Activated CD4-positive, alpha-beta T cell treated with anti-CD3 and anti-CD28 coated beads for 4 hours (primary cell): ENCODE measurements at regions not wholly inside any gene's neighbourhood (a gene's known extent, or its start where the extent isn't known, plus 50 kb on each side); places are given as distances from the start of the nearest gene placed in this dataset.

Experiments
- DNase-seq, 2 donors: peaks; one replicate each; pipeline ENCODE4 v3.0.0-alpha.2; 2020

- DNase-seq = no peak
These were observed 198.0 kb downstream of the SIM1 start for GRCh38 chr6:100266494-100267401.

DNA sequence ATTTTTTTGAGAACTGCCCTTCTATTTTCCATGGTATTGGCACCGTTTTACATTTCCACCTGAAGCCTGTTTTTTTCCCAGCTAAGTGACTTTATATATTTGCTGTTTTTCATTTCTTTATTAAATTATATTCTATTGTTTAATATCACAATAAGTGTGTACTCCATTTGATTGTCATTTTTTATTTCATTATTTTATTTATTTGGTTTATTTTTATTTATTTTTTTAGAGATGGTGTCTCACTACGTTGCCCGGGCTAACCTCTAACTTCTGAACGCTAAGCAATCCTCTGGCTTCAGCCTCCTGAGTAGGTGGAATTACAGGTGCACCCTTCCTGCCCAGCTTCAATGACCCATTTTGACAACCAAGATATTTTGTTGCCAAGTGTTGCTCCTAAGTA lies 202.6 kb downstream of the SIM1 start:
- no peak for DNase-seq

DNA sequence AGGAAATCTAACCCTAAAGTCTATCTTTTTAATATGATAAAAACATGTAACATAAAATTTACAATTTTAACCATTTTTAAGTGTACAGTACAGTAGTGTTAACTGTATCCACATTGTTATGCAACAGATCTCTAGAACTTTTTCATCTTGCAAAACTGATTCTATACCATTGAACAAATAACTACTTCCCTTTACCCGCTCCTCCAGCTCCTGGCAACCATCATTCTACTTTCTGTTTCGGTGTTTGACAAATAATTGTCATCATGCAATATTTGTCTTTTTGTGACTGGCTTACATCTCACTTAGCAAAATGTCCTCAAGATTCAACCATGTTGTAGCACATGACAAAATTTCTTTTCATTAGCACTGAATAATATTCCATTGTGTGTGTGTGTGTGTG lies 203.2 kb downstream of the SIM1 start:
- no peak for DNase-seq

GRCh38 chr6:100260584-100260983 lies 204.1 kb downstream of the SIM1 start:
- DNase-seq = no peak

DNA sequence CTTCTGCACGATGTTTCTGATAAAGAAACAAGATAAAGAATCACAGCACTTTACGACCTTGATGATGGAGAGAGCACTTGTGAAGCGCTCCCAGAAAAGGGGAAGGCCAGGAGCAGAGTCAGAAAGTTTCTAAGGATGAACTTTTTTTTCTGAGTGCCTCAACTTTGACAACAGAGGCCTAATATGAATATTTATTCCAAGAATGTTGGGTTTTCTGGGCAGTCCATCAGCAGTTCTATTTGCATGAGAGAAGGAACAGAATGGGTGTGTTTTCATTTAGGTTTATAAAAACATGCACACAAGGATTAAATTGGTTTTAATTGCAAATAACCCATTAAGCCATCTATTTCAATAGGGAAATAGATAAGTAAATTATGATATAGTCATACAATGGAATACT lies 204.9 kb downstream of the SIM1 start:
- no peak for DNase-seq

GRCh38 chr6:100258752-100259151 lies 206.0 kb downstream of the SIM1 start:
- DNase-seq = no peak

DNA sequence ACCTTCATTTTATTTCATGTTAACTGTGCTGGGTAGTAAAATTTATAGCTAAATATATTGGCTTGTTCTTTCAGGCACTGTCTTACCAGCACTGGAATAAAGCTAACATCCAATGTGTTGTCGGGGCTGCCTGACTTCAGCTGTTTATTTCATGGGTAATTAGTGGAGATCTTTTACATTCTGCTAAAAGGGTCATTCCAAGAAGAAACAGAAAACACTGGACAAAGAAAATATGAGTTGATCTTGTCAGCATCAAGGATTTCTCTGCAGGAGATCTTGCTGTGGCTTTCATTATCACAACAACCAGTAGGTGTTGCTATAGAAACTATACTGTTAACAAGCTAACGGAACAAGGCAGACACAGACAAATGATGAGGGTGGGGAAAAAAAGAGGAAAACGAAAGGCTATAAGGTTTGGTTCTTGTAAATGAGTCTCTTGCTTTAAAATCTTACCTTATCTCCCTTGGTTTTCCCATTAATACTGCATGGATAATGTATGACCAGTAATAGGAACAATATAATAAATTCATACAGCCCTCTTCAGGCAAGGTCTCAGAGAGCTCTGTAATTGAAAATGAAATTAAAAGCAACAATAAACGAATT lies 206.8 kb downstream of the SIM1 start:
- no peak for DNase-seq

DNA sequence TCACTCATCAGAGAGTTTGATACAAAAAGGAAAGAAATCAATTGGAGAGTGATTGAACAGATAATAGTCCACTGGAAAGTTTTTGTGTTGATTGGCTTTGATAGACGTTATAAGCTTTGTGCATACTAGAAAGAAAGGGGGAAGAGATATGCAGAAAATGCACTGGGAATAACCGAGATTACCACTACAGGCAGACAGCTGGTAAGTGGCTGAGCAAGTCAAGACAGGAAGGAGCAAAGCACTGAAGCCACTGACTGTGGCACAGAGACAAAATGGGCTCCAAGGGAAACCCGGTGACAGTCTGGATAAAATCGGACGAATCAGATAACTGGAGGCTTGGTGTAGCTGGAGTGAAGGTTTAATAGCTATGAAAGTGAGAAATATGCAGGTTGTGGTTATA lies 209.0 kb downstream of the SIM1 start:
- DNase-seq = no peak

DNA sequence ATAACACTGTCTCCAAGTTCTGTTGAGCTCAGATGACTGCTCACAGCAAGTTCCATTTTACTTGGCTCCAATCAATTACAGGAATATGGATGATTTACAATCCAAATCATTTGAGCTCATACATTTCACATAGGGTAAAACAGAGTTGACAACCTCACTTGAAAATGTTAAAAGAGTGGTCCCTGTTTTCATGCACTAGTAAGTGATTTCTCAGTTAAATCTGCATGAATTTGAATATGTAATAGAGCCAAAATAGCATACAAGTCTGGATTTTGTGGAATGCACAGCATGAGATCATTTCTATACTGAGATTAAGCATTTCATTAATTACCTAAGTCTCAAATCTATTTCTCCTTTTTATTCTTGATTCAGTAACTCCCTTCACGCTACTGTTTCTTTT lies 217.6 kb downstream of the SIM1 start:
- no peak for DNase-seq

DNA sequence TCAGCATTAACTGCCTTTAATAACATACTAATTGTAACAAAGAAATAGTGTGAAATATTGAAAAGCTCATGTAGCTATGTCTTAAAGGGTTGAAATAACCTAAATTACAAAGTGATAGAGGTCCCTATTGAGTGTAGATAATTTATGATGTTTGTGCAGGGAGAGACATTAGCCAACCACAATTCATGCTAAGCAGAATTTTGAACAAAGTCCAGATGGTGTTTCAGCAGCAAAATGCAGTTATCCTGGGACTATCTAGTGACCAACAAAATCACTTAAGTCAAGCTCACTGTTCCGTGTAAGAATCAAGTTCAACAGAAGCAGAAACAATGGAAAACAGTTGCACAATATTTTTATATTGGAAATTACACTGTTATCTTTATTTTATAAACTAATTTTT lies 218.5 kb downstream of the SIM1 start:
- DNase-seq = no peak

- no peak for DNase-seq
These were observed 223.9 kb downstream of the SIM1 start for GRCh38 chr6:100240798-100241197.

DNA sequence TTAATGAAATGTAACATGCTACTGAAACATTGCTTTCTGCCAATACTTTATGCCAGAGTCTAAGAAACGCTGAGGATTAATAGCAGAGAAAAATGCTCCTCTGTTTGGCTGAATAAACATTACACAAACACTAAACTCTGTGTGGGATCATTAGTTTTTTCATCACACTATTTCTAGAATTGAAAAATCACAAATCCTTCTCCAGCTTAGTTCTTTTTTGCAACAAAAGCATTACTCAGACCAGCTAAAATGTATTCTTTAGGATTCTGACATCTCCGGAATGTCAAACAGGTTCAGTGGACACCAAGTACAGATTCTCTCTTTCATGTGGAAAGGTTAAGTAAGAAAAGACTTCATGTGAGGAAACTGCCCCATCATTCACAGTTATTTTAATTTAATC lies 226.9 kb downstream of the SIM1 start:
- no peak for DNase-seq

- DNase-seq = no peak
These were observed 228.3 kb downstream of the SIM1 start for GRCh38 chr6:100236389-100236788.

DNA sequence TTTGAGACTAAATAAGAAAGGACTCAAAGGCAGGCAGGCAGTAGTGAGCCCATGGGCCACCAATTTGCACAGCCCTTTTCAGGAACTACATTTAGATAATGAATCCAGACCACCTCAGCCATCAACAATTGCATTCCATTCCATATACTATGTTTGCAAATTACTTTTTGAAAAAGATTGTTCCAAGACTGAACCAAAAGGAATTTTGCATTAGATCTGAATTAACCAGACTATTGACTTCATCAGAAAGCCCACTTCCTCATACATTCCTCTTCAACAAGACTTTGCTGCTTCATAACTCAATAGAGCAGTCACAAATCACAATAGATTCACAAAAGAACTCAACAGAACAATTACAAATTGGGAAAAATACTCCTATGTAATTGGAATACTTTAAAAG lies 229.1 kb downstream of the SIM1 start:
- DNase-seq = no peak

DNA sequence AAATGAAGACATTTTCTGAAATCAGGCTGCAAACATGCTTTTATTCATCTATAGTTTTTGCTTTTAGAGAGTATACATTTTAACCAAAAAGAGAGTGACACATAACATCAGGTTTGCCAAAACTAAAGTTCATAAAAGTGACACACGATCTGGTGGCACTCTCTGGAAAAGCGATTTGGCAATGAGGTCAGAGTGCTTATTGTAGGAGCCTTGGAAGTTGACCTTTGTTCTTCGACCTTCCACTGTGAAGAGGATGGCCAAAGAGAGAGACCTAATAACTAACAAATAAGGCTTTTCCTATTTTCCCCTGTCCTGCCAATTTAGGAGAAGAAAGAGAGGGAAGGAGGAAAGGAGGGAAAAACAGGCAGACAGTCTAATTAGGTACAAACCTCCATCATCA lies 230.1 kb downstream of the SIM1 start:
- DNase-seq = no peak

- DNase-seq = no peak
These were observed 231.7 kb downstream of the SIM1 start for GRCh38 chr6:100232781-100233573.

DNA sequence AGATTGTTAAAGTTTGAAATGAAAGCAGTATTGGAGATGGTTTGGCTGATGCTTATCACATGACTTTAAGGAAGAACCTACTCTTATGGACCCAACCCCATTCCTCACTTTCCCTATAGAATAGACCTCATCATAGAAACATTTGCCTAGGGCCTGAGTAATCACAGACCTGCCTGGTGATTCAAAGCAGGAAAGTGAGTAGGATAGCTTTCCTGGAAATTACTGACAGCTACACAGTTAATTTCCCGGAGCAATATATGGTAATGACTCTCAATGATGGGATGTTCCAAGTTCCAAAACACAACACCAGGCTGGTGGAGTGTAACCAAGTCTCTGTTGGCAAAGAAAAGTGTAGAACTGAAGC lies 233.8 kb downstream of the SIM1 start:
- DNase-seq = no peak

- DNase-seq = no peak
These were observed 234.4 kb downstream of the SIM1 start for GRCh38 chr6:100230115-100230952.

GRCh38 chr6:100229512-100229911 lies 235.2 kb downstream of the SIM1 start:
- no peak for DNase-seq

DNA sequence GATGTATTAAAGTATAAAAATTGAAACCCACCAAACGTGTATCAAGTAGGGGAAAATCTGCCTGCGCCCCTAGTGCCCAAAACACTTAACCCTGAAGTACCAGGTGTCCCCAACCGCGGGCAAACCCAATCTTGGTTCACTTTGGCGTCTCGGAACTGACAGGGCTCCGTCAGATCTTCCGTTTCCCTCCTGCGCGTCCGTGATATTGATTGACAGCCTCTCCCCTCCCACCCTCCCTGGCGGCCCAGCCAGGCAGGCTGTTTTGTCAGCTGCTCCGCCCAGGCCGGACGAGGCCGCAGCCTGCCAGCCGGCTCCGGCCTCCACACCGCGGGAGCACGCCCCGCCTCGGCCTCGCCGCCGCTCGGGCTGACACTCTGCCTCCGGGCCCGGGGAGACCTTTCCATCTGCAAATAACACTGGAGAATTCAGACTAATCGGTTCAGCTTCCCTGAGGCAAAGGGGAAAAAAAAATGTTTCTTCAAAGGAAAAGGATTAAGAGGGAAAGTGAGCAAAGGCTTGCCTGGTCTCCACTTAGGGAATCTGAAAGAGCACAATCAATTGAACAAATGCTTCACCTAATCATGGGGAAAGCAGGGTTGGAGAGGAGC lies 234.9 kb upstream of the MCHR2 start:
- DNase-seq = peak; percentile 14 to 15

GRCh38 chr6:100228437-100228833 lies 234.4 kb upstream of the MCHR2 start:
- DNase-seq = no peak

DNA sequence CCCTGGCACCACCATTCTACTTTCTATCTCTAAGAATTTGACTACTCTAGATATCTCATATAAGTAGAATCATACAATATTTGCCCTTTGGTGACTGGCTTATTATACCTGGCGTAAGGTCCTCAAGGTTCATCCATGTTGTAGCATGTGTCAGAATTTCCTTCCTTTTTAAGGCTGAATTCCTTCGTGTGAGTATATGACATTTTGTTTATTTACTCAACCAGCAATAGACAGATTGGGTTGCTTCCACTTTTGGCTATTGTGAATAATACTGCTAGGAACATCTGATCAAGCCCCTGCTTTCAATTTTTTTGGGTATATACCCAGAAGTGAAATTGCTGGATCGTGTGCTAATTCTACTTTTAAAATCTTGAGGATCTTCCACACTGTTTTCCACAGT lies 232.8 kb upstream of the MCHR2 start:
- DNase-seq = no peak
